K562 (cell line): ENCODE measurements at regions not wholly inside any gene's neighbourhood (a gene's known extent, or its start where the extent isn't known, plus 50 kb on each side); places are given as distances from the start of the nearest gene placed in this dataset.

ENCODE experiments used
- ARNT ChIP-seq, 2 experiments: fragments of 450-650 bp; IDR thresholded peaks; 2 replicates each; pipeline ENCODE4 v1.6.1; 2016; ENCODE audit warnings: mild to moderate bottlenecking in 1 of 2
- CHAMP1 ChIP-seq: fragments of 450-650 bp; IDR thresholded peaks from 2 replicates; pipeline ENCODE4 v1.6.1; 2016; ENCODE audit warnings: mild to moderate bottlenecking
- ETV1 ChIP-seq: fragments of 450-650 bp; conservative IDR thresholded peaks from 2 replicates; pipeline ENCODE4 v1.6.1; 2016; ENCODE audit warnings: missing genetic modification characterization, control low read depth, low read depth, missing compliant biosample characterization
- JUNB ChIP-seq: fragments of 450-650 bp; formaldehyde crosslinking; conservative IDR thresholded peaks from 2 replicates; pipeline ENCODE4 v1.4.0; 2020; ENCODE audit warnings: mild to moderate bottlenecking
- MED1 ChIP-seq: sonication (generic); formaldehyde crosslinking; IDR thresholded peaks from 2 replicates; pipeline ENCODE4 v1.8.1; 2023; ENCODE audit warnings: missing genetic modification reagents, borderline replicate concordance
- MEF2D ChIP-seq: conservative IDR thresholded peaks from 2 replicates; pipeline ENCODE4 v1.6.1; 2016; ENCODE audit warnings: low read depth, missing genetic modification characterization, missing compliant biosample characterization
- MIER1 ChIP-seq: fragments of 450-650 bp; IDR thresholded peaks from 2 replicates; pipeline ENCODE4 v1.6.1; 2016; ENCODE audit warnings: antibody characterized with exemption, mild to moderate bottlenecking, low read depth
- PHTF2 ChIP-seq: fragments of 250-450 bp; sonication (Bioruptor Pico); IDR thresholded peaks from 2 replicates; pipeline ENCODE4 v1.5.0; 2021; ENCODE audit warnings: mild to moderate bottlenecking
- PTBP1 ChIP-seq: fragments of 200-400 bp; formaldehyde crosslinking; IDR thresholded peaks from 2 replicates; pipeline ENCODE4 v1.6.1; 2017; ENCODE audit warnings: low read depth, low read length
- PURB ChIP-seq: sonication (generic); formaldehyde crosslinking; IDR thresholded peaks from 2 replicates; pipeline ENCODE4 v1.9.0; 2021; ENCODE audit warnings: low read depth, mild to moderate bottlenecking, missing genetic modification reagents
- RBM25 ChIP-seq: fragments of 200-400 bp; formaldehyde crosslinking; IDR thresholded peaks from 2 replicates; pipeline ENCODE4 v1.6.1; 2018; ENCODE audit warnings: low read length, low read depth, moderate library complexity; ENCODE audit not compliant: severe bottlenecking
- RBM34 ChIP-seq: fragments of 200-400 bp; formaldehyde crosslinking; IDR thresholded peaks from 2 replicates; pipeline ENCODE4 v1.6.1; 2018; ENCODE audit warnings: low read length, borderline replicate concordance; ENCODE audit not compliant: insufficient read depth
- STAT5A ChIP-seq: IDR thresholded peaks from 2 replicates; pipeline ENCODE4 v1.6.1; 2012; ENCODE audit warnings: low read length, inconsistent platforms, borderline replicate concordance
- USF2 ChIP-seq: sonication (generic); formaldehyde crosslinking; IDR thresholded peaks from 2 replicates; pipeline ENCODE4 v1.5.0; 2020; ENCODE audit warnings: missing genetic modification reagents
- ZBTB8A ChIP-seq: fragments of 450-650 bp; IDR thresholded peaks from 2 replicates; pipeline ENCODE4 v1.6.1; 2018; ENCODE audit warnings: mild to moderate bottlenecking, moderate library complexity; ENCODE audit not compliant: partially characterized antibody
- ZNF146 ChIP-seq: IDR thresholded peaks from one replicate; pipeline ENCODE4 v1.6.1; 2018; ENCODE audit warnings: missing compliant biosample characterization; ENCODE audit not compliant: unreplicated experiment
- ZNF197 ChIP-seq: fragments of 200-800 bp; sonication (Bioruptor generic); IDR thresholded peaks from 2 replicates; pipeline ENCODE4 v1.6.1; 2016; ENCODE audit warnings: low read depth, missing genetic modification characterization, missing compliant biosample characterization
- ZNF316 ChIP-seq: fragments of 450-650 bp; IDR thresholded peaks from 2 replicates; pipeline ENCODE4 v1.6.1; 2016
- ZNF384 ChIP-seq: IDR thresholded peaks from 2 replicates; pipeline ENCODE4 v1.6.1; 2012; ENCODE audit warnings: low read depth, low read length, improper control_type of control experiment
- ZNF408 ChIP-seq: fragments of 250-450 bp; sonication (Bioruptor Pico); IDR thresholded peaks from 2 replicates; pipeline ENCODE4 v1.4.0; 2020; ENCODE audit warnings: low read depth, mild to moderate bottlenecking, moderate library complexity
- ZNF507 ChIP-seq: conservative IDR thresholded peaks from 2 replicates; pipeline ENCODE4 v1.6.1; 2017; ENCODE audit warnings: missing genetic modification characterization, missing compliant biosample characterization
- TF ChIP-seq, protein P1 (sequence below): fragments of 250-450 bp; sonication (Bioruptor Pico); IDR thresholded peaks from 2 replicates; pipeline ENCODE4 v1.8.0; 2021; ENCODE audit warnings: mild to moderate bottlenecking, moderate library complexity
- TF ChIP-seq, protein P2 (sequence below): fragments of 250-450 bp; sonication (Bioruptor Pico); IDR thresholded peaks from 2 replicates; pipeline ENCODE4 v1.4.0; 2020; ENCODE audit warnings: mild to moderate bottlenecking

- TF ChIP-seq ZNF197 (peak; percentile 88), ZNF384 (no peak), PHTF2 (no peak), JUNB (no peak), RBM34 (no peak), PTBP1 (no peak), ARNT (IDR thresholded peaks at IDR 0.05) (peak; percentile 80 to 84; a peak in 2 of 4 replicates), CHAMP1 (peak; percentile 89), ZNF146 (CRISPR knock-in tag) (no peak), ZBTB8A (no peak), MED1 (CRISPR knock-in tag) (no peak), RBM25 (peak; percentile 1), ZNF408 (no peak), PURB (CRISPR knock-in tag) (no peak), USF2 (peak; percentile 95), ZNF316 (no peak), MEF2D (tag) (peak; percentile 77; the same call in 1 of the 2 replicates), STAT5A (peak; percentile 90), MIER1 (no peak), ZNF507 (tag) (no peak), ETV1 (tag) (peak; percentile 99)
- TF ChIP-seq, protein P1, sequence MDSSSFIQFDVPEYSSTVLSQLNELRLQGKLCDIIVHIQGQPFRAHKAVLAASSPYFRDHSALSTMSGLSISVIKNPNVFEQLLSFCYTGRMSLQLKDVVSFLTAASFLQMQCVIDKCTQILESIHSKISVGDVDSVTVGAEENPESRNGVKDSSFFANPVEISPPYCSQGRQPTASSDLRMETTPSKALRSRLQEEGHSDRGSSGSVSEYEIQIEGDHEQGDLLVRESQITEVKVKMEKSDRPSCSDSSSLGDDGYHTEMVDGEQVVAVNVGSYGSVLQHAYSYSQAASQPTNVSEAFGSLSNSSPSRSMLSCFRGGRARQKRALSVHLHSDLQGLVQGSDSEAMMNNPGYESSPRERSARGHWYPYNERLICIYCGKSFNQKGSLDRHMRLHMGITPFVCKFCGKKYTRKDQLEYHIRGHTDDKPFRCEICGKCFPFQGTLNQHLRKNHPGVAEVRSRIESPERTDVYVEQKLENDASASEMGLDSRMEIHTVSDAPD, result peak; percentile 59; the same call in 1 of the 2 replicates
- TF ChIP-seq, protein P2, sequence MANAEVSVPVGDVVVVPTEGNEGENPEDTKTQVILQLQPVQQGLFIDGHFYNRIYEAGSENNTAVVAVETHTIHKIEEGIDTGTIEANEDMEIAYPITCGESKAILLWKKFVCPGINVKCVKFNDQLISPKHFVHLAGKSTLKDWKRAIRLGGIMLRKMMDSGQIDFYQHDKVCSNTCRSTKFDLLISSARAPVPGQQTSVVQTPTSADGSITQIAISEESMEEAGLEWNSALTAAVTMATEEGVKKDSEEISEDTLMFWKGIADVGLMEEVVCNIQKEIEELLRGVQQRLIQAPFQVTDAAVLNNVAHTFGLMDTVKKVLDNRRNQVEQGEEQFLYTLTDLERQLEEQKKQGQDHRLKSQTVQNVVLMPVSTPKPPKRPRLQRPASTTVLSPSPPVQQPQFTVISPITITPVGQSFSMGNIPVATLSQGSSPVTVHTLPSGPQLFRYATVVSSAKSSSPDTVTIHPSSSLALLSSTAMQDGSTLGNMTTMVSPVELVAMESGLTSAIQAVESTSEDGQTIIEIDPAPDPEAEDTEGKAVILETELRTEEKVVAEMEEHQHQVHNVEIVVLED, result 0 out of 2 replicates have a peak, but pooled peaks have one; percentile 51
Observed at GRCh38 chr15:95929232-95929846, 401.2 kb upstream of the NR2F2 start (continued).
